Progenitor cell of endocrine pancreas (in vitro differentiated cells): ENCODE measurements at regions not wholly inside any gene's neighbourhood (a gene's known extent, or its start where the extent isn't known, plus 50 kb on each side); places are given as distances from the start of the nearest gene placed in this dataset.

Experiments
- DNase-seq: peaks from one replicate; pipeline ENCODE4 v3.0.0; 2021; ENCODE audit warnings: low spot score; ENCODE audit not compliant: unreplicated experiment
- H3K27ac Mint-ChIP-seq: 2 replicates; pipeline ENCODE4 v1.8.0; 2021; ENCODE audit warnings: mild to moderate bottlenecking, moderate library complexity, mixed read lengths
- H3K27me3 Mint-ChIP-seq: 2 replicates; pipeline ENCODE4 v1.8.0; 2021; ENCODE audit warnings: mixed read lengths
- H3K36me3 Mint-ChIP-seq: 2 replicates; pipeline ENCODE4 v1.8.0; 2022; ENCODE audit warnings: mixed read lengths; ENCODE audit not compliant: insufficient read depth
- H3K4me1 Mint-ChIP-seq: 2 replicates; pipeline ENCODE4 v1.8.0; 2021; ENCODE audit warnings: low read depth, mixed read lengths
- H3K4me3 Mint-ChIP-seq: 2 replicates; pipeline ENCODE4 v1.8.0; 2021; ENCODE audit warnings: low read depth, mild to moderate bottlenecking, moderate library complexity, mixed read lengths
- H3K9me3 Mint-ChIP-seq: 2 replicates; pipeline ENCODE4 v1.8.0; 2021; ENCODE audit warnings: low read depth, mixed read lengths
- CTCF ChIP-seq: fragments of 200-600 bp; sonication (generic); IDR thresholded peaks from one replicate; pipeline ENCODE4 v1.5.0; 2021; ENCODE audit warnings: antibody characterized with exemption, mild to moderate bottlenecking; ENCODE audit not compliant: unreplicated experiment

DNA sequence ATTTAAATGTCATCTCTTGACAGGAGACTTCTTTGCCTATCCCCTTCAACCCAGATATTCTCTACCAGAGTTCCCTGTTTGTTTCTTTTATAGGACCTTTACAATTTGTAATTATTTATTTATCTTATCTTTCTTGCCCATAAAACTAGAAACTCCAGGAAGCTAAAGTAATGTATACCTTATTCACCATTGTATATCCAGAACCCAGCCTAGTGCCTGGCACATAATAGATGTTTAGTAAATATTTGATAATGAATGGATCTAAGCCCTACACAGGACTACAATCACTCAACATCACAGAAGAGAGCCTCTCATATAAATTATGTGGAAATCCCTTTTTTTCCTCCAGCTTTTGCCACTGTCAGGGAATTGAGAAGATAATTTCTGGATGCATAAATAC, 125.6 kb upstream of the CNOT2 start:
- no peak overlapping the region for H3K27ac Mint-ChIP-seq
- H3K4me1 Mint-ChIP-seq: peaks cover 1% of the 10 kb centered on the region

DNA sequence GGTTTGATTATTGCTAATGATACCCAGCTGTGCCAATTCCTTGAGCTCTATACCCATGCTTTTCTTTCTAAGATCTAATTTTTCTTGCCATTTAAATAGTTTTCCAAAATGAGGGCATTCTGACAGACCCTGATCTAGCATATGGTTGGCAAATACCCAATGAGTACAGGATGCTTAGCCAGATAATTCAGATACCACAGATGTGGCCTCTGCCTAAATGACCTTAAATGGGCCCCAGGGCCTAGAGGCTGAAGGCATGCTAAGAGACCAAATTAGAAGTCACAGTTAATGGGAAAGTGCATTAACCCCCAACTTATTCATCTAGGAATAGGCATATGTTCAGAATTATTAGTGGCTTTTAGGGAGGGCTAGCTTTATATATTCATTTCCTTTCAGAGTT, 122.3 kb upstream of the CNOT2 start:
- TF ChIP-seq CTCF: no peak
- H3K27me3 Mint-ChIP-seq: no peaks in the 10 kb centered on the region
- peaks cover 4% of the 10 kb centered on the region for H3K9me3 Mint-ChIP-seq
- no peak overlapping the region for H3K27ac Mint-ChIP-seq
- DNase-seq: no peak
- peaks cover 1% of the 10 kb centered on the region for H3K4me1 Mint-ChIP-seq
- no peak overlapping the region for H3K4me3 Mint-ChIP-seq
- no peaks in the 10 kb centered on the region for H3K36me3 Mint-ChIP-seq

More for the DNA sequence above, 125.6 kb upstream of the CNOT2 start:
- no peaks in the 10 kb centered on the region for H3K27me3 Mint-ChIP-seq
- no peaks in the 10 kb centered on the region for H3K36me3 Mint-ChIP-seq
- peaks cover 24% of the 10 kb centered on the region for H3K9me3 Mint-ChIP-seq
- H3K4me3 Mint-ChIP-seq: no peak overlapping the region
- no peak for TF ChIP-seq CTCF
- DNase-seq: no peak

DNA sequence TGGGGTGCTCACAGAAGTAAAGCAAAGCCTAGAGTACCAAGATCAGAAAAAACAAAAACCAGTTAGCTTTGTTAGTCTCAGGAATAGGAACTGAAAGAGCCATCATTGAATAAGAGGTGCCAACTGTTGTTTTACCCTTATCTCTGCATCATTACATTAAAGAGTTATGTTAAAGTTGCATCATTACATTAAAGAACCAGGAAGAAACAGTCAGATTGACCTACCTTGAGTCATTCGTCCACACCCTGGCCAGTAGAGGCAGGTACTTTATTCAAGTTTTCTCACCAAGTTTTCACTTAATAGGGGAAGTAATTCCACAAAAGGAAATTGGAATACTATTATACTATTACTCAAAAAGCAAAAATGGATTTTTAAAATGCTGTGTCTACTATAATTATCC, 121.7 kb upstream of the CNOT2 start:
- no peak overlapping the region for H3K27ac Mint-ChIP-seq
- no peaks in the 10 kb centered on the region for H3K36me3 Mint-ChIP-seq
- H3K9me3 Mint-ChIP-seq: peaks cover 4% of the 10 kb centered on the region
- no peak overlapping the region for H3K4me3 Mint-ChIP-seq
- no peak for DNase-seq
- H3K4me1 Mint-ChIP-seq: peaks cover 1% of the 10 kb centered on the region
- no peaks in the 10 kb centered on the region for H3K27me3 Mint-ChIP-seq
- TF ChIP-seq CTCF: no peak

DNA sequence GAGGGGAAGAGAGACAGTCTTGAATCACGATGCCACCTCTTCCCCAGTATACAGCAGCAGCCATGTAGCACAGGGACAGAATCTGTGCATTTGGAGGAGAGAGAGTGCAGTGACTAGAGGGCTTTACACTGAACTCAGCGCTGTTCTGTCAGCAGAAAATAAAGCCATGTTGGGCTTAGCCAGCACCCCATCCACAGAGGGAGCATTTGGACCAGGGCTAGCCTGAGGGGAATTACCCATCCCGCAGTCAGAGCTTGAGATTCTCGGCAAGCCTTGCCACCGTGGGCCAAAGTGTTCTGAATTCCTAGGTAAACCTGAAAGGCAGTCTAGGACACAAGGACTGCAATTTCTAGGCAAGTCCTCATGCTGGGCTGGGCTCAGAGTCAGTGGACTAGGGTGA, 120.4 kb upstream of the CNOT2 start:
- Mint-ChIP-seq H3K27me3 (no peaks in the 10 kb centered on the region), H3K9me3 (peaks cover 4% of the 10 kb centered on the region), H3K4me3 (no peak overlapping the region), H3K27ac (no peak overlapping the region), H3K4me1 (peaks cover 1% of the 10 kb centered on the region), H3K36me3 (no peaks in the 10 kb centered on the region)
- TF ChIP-seq CTCF: no peak
- DNase-seq: no peak

- Mint-ChIP-seq H3K36me3 (peaks cover under 1% of the 10 kb centered on the region), H3K27me3 (no peaks in the 10 kb centered on the region), H3K9me3 (peaks cover 16% of the 10 kb centered on the region), H3K27ac (no peak overlapping the region), H3K4me3 (no peak overlapping the region), H3K4me1 (peaks cover 10% of the 10 kb centered on the region)
- TF ChIP-seq CTCF: no peak
- no peak for DNase-seq
Observed at GRCh38 chr12:70149013-70149412, 94.2 kb upstream of the CNOT2 start.

GRCh38 chr12:70149665-70150064, 93.6 kb upstream of the CNOT2 start:
- peaks cover 1% of the 10 kb centered on the region for H3K36me3 Mint-ChIP-seq
- H3K27ac Mint-ChIP-seq: no peak overlapping the region
- H3K27me3 Mint-ChIP-seq: no peaks in the 10 kb centered on the region
- TF ChIP-seq CTCF: no peak
- no peak overlapping the region for H3K4me3 Mint-ChIP-seq
- peaks cover 10% of the 10 kb centered on the region for H3K4me1 Mint-ChIP-seq
- DNase-seq: no peak
- H3K9me3 Mint-ChIP-seq: peaks cover 20% of the 10 kb centered on the region
